ENCODE measurements at regions not wholly inside any gene's neighbourhood (a gene's known extent, or its start where the extent isn't known, plus 50 kb on each side); places are given as distances from the start of the nearest gene placed in this dataset.

DNA sequence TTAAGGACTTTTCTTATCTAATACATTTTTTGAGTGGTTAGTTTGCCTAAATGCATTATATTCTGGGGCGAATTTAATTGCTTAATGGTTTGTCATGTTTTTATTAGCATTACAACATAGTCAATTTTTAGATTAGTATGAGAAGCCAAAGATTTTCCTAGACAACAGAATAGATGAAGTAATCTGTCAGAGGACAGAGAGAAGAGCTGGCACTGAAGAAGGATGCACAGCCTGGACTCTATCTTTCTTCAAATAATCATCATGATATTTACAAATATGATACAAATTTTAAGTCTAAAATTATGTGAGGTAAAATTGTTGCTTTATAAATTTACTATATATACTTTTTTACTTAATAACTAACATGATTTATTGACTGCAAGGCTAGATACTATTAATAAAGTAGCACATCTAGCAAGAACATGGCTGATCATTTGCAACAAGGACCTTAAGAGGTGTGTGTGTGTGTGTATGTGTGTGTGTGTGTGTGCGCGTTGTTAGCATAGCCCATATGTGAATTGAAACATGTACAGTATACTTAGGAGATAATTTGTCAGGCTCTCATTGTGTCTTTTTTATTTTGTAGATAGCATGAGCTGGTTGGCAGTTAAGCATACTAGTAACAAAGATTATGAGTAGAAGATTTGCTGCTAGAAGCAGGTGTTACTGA is 752.2 kb downstream of the DCDC2C start:
- TF ChIP-seq, protein P1, sequence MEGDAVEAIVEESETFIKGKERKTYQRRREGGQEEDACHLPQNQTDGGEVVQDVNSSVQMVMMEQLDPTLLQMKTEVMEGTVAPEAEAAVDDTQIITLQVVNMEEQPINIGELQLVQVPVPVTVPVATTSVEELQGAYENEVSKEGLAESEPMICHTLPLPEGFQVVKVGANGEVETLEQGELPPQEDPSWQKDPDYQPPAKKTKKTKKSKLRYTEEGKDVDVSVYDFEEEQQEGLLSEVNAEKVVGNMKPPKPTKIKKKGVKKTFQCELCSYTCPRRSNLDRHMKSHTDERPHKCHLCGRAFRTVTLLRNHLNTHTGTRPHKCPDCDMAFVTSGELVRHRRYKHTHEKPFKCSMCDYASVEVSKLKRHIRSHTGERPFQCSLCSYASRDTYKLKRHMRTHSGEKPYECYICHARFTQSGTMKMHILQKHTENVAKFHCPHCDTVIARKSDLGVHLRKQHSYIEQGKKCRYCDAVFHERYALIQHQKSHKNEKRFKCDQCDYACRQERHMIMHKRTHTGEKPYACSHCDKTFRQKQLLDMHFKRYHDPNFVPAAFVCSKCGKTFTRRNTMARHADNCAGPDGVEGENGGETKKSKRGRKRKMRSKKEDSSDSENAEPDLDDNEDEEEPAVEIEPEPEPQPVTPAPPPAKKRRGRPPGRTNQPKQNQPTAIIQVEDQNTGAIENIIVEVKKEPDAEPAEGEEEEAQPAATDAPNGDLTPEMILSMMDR (conservative IDR thresholded peaks at IDR 0.05; ENCODE audit: low read length) = no peak
- TF ChIP-seq EZH2phosphoT487 (IDR thresholded peaks at IDR 0.05; ENCODE audit: borderline replicate concordance) = no peak
